SH-SY5Y (cell line): ENCODE measurements at regions not wholly inside any gene's neighbourhood (a gene's known extent, or its start where the extent isn't known, plus 50 kb on each side); places are given as distances from the start of the nearest gene placed in this dataset.

Source experiments
- GATA2 ChIP-seq: IDR thresholded peaks from 2 replicates; pipeline ENCODE4 v1.6.1; 2011; ENCODE audit warnings: mild to moderate bottlenecking, low read depth, low read length
- GATA3 ChIP-seq: IDR thresholded peaks from 2 replicates; pipeline ENCODE4 v1.6.1; 2011; ENCODE audit warnings: low read depth, mild to moderate bottlenecking, low read length, moderate library complexity

GRCh38 chr6:138577151-138577915 lies 78.0 kb upstream of the NHSL1 start:
- TF ChIP-seq GATA3 = no peak
- no peak for TF ChIP-seq GATA2
